Heart left ventricle (tissue), 16 donors: ENCODE measurements at regions not wholly inside any gene's neighbourhood (a gene's known extent, or its start where the extent isn't known, plus 50 kb on each side); places are given as distances from the start of the nearest gene placed in this dataset.

Experiments used
- ATAC-seq, 4 donors: fragments of 200-7000 bp; cut with Tn5 transposase; one replicate each; pipeline ENCODE4 v1.9.1; 2020 to 2022; ENCODE audit warnings: moderate library complexity in 4 of 4, mild to moderate bottlenecking in 3 of 4, moderate number of reproducible peaks in 1 of 4
- DNase-seq, 5 donors: peaks; one replicate each; pipeline ENCODE4 v3.0.0-alpha.2; 2020
- H3K27ac ChIP-seq, 12 donors: fragments of 200-600 bp; sonication (generic) in 4 of 12; one replicate each; pipeline versions ENCODE4 v1.5.0 to v1.8.0; 2016 to 2022; ENCODE audit warnings: mild to moderate bottlenecking in 2 of 12
- H3K27me3 ChIP-seq, 9 donors: fragments of 200-600 bp; sonication (generic) in 2 of 9; one replicate each; pipeline versions ENCODE4 v1.5.1 to v1.8.0; 2016 to 2022; ENCODE audit warnings: mild to moderate bottlenecking in 3 of 9
- H3K36me3 ChIP-seq, 9 donors: fragments of 200-600 bp; sonication (generic) in 2 of 9; one replicate each; pipeline versions ENCODE4 v1.5.0 to v1.8.0; 2018 to 2022; ENCODE audit warnings: mild to moderate bottlenecking in 2 of 9
- H3K4me1 ChIP-seq, 12 donors: fragments of 200-600 bp; sonication (generic) in 4 of 12; one replicate each; pipeline versions ENCODE4 v1.5.0 to v1.8.0; 2016 to 2022; ENCODE audit warnings: mild to moderate bottlenecking in 3 of 12
- H3K4me3 ChIP-seq, 12 donors: fragments of 200-600 bp; sonication (generic) in 4 of 12; one replicate each; pipeline versions ENCODE4 v1.5.0 to v1.8.0; 2017 to 2022; ENCODE audit warnings: mild to moderate bottlenecking in 9 of 12, moderate library complexity in 4 of 12
- H3K9me3 ChIP-seq, 12 donors: fragments of 200-600 bp; sonication (generic) in 4 of 12; one replicate each; pipeline versions ENCODE4 v1.5.0 to v1.8.0; 2016 to 2022; ENCODE audit warnings: mild to moderate bottlenecking in 1 of 12
- CTCF ChIP-seq, 12 donors: fragments of 200-600 bp; sonication (generic) in 4 of 12; IDR thresholded peaks; one replicate each; pipeline versions ENCODE4 v1.5.0 to v1.8.0; 2018 to 2022; ENCODE audit warnings: antibody characterized with exemption in 12 of 12, mild to moderate bottlenecking in 5 of 12
- POLR2A ChIP-seq, 2 donors: fragments of 450-650 bp; IDR thresholded peaks; one replicate each; pipeline ENCODE4 v1.6.1; 2017; ENCODE audit warnings: antibody characterized with exemption in 2 of 2, mild to moderate bottlenecking in 2 of 2, moderate library complexity in 2 of 2
- WGBS, 4 donors: extraction: QIAGEN DNeasy Blood & Tissue Kit in 2 of 4; methylation state at CpG; one replicate each; pipeline versions ENCODE4 v1.1.5 to v1.1.7; 2013 to 2018; 5-methylcytosine and 5-hydroxymethylcytosine counted together
- intact Hi-C, 10 donors: fragments of 100-400 bp; cut with DNase I; formaldehyde crosslinking; loops; one replicate each; pipeline versions ENCODE4 v1.11.1 to v1.14.2; 2022
- donor health status: ischemic (EF 13 %, LVEDD 7.1; RV severe dilation, severe dysfunction).
- donor health status: healthy with polysubstance abuse.
- donor health status: DM: no; HTN: yes; CAD: no.
- donor health status: DM: no; HTN: no; CAD: no.
- donor health status: ischemic (EF 25% LVEDD 6.9; RV normal size, moderate dysfunction).
- donor health status: ischemic (EF 25% LVEDD 5.7; RV mildly dilated, moderate dysfunction).
- donor health status: healthy.
- donor health status: DM: yes; HTN: yes; CAD: no.
- donor health status: ischemic (EF 35%, LVEDD 5.7; RV mildly dilated, moderate dysfunction).
- donor health status: nonischemic (EF 11% LVEDD 7.7; RV severe dilation, severe dysfunction).
- donor health status: DM: yes; HTN: yes; CAD: no.
- donor health status: PGD.
- donor health status: ischemic (EF 29% LVEDD 5.4; RV normal size, mild dysfunction).
- donor health status: nonischemic (EF 23%, LVEDD 6.1; RV moderate dilation, normal function).

DNA sequence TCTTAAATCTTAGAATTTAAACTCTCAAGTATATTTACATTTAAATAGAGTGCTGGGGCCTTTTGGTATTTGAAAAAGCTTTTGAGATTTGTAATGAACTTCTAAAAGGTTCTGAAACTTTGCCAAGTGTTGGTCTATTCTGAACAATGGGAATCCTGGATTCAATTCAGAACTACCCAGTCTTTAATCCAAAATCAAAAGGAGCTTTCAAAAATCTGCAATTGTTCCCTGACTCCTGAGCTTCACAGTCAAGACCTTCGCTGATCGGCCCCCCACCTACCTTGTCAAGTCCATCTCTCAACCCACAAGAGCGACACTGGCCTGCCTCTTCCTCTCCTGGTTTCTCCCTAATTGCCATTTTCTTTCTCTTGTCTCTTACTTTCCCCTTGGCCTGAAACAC lies 666.1 kb upstream of the BOD1L1 start:
- Histone ChIP-seq H3K4me1 (no peaks in the 10 kb centered on the region), H3K9me3 (peaks cover 0 to 1% (median under 1%) of the 10 kb centered on the region in 12 donors), H3K27ac (no peak overlapping the region), H3K36me3 (no peaks in the 10 kb centered on the region), H3K4me3 (no peak overlapping the region), H3K27me3 (no peaks in the 10 kb centered on the region)
- intact Hi-C loops = no loop called here
- 81 to 92% (median 88%) methylated on average over 3 of the region's 3 CpGs for WGBS, 4 donors
- TF ChIP-seq POLR2A (IDR thresholded peaks at IDR 0.05) (no peak), CTCF (IDR thresholded peaks at IDR 0.05) (no peak)
- DNase-seq (no peak), ATAC-seq (no peak)

DNA sequence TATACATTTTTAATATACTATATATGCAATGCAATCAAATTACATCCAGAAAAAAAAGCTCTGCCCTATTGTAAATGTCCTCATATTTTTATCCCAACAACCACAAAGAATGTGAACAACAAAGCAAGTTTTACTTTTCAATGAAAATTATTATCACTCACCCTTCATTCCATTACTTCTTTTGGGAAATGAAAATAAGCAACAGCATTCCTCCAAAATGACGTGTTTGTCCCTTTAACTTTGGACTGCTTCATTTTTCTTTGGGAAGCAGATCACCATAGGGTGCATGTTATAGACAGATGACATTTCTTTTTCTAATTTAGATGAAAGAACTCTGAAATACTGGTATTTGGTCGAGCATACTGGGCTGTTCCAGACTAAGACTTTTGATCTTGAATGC lies 667.1 kb upstream of the BOD1L1 start:
- ATAC-seq (no peak), DNase-seq (no peak)
- H3K27me3 ChIP-seq = no peaks in the 10 kb centered on the region
- H3K4me1 ChIP-seq = no peaks in the 10 kb centered on the region
- H3K36me3 ChIP-seq = no peaks in the 10 kb centered on the region
- intact Hi-C loops = no loop called here
- no peak for TF ChIP-seq CTCF (IDR thresholded peaks at IDR 0.05)
- 53 to 69% (median 62%) methylated on average over 2 of the region's 2 CpGs for WGBS, 4 donors
- H3K9me3 ChIP-seq = no peaks in the 10 kb centered on the region
- H3K27ac ChIP-seq = no peak overlapping the region
- H3K4me3 ChIP-seq = no peak overlapping the region

DNA sequence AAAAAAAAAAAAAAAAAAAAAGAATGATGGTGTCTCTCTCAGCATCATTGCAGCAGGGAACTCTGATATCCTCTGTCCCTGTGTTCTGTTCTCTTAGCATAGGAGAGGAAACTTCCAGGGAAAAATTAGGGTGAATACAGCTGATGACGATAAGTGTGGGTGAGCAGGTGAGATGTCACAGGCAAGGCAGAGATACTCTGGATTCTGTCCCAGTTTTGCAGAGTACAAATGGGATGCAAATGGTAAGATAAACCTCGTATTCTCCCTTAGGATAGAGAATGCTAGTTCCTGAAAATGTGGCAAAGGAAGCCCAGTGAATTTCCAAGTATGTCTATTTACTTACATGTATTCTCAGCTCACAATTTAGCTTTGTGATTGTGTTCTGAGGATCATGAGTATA lies 671.6 kb upstream of the BOD1L1 start:
- TF ChIP-seq POLR2A (IDR thresholded peaks at IDR 0.05) (no peak), CTCF (IDR thresholded peaks at IDR 0.05) (no peak)
- Histone ChIP-seq H3K27ac (no peak overlapping the region), H3K36me3 (no peaks in the 10 kb centered on the region), H3K27me3 (no peaks in the 10 kb centered on the region), H3K4me1 (no peaks in the 10 kb centered on the region), H3K4me3 (no peak overlapping the region), H3K9me3 (no peaks in the 10 kb centered on the region)
- intact Hi-C loops = no loop called here
- no peak for DNase-seq
- WGBS, 4 donors = 49 to 57% (median 54%) methylated on average over 2 of the region's 2 CpGs
- no peak for ATAC-seq

- no peak overlapping the region for H3K4me3 ChIP-seq
- no peak for TF ChIP-seq CTCF (IDR thresholded peaks at IDR 0.05)
- no peak for TF ChIP-seq POLR2A (IDR thresholded peaks at IDR 0.05)
- no peaks in the 10 kb centered on the region for H3K4me1 ChIP-seq
- H3K36me3 ChIP-seq = no peaks in the 10 kb centered on the region
- intact Hi-C loops = no loop called here
- no peaks in the 10 kb centered on the region for H3K9me3 ChIP-seq
- no peaks in the 10 kb centered on the region for H3K27me3 ChIP-seq
- H3K27ac ChIP-seq = no peak overlapping the region
- no peak for DNase-seq
- ATAC-seq = no peak
Measured at GRCh38 chr4:14302021-14302420, 674.5 kb upstream of the BOD1L1 start.
